Limb (tissue), 2 donors: ENCODE measurements at regions not wholly inside any gene's neighbourhood (a gene's known extent, or its start where the extent isn't known, plus 50 kb on each side); places are given as distances from the start of the nearest gene placed in this dataset.

Source experiments
- DNase-seq, 2 donors: peaks; one replicate each; pipeline ENCODE4 v3.0.0-alpha.2; 2016; ENCODE audit errors: extremely low spot score in 2 of 2

DNA sequence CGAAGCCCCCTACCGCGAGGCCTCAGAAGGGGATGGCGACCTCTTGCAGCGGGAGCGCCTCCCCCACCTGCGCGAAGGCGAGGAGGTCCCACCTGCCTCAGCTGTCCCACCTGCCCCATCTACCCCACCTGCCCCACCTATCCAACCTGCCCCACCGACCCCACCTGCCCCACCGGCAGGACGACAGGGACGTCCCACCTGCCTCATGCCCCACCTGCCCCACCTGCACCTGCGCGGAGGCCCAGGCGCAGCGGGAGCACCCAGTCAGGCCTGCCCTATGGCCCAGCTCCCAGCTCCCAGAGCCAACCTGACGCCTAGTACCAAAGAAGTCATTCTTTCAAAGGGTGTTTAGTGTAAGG lies 489.1 kb upstream of the SMIM21 start:
- peak in 1 of 2 donors; percentile 37 for DNase-seq

DNA sequence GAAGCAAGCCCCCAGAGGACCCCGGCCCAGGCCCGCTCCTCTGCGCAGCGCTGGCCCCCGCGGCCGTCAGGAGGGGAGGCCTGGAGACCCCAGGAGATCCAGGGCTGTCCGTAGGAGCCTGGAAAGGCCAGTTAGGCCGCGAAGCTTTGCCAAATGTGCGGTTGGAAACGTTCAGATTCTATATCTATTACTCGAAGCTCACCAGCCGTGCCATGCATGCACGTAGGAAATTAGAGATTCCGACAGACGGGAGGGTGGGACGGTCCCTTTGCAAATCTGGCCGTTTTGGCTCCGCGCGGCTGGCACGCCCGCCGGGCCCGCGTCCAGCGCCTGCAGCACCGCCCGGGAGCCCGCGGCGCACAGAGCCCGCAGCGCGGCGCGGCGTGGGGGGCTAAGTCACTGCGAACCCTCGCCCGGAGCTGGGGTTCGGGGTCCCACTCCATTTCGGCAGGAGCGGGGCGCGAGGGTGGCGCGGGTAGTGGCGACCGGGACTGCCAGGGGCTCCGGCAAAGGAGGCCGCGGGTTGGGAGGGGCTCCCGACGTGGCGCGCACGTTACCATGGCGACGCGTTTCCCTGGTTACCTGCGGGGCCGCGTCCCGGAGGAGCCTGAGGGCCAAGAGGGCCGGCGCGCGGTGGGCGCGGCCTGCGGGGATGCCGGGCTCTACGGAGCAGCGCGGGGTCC lies 488.6 kb upstream of the SMIM21 start:
- DNase-seq, result peak; percentile 24 to 88

DNA sequence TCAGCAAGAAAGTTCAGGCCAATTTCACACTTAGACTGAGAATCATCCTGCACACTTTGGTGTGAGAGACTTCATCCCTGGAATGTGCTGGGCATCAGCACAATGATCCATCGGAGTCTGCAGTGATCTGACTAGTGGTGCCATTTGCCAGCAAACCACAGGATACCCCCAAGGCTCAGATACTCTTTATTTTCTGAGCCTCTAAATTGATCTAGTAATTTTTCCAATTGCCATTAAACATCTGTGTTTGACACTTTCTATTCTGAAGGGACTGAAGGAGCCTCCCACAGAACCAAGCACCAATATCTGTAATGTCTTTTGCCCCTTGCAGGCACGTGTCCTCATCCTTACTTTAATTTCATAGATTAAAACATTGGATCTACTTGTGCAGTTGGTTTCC lies 485.3 kb upstream of the SMIM21 start:
- no peak for DNase-seq

DNA sequence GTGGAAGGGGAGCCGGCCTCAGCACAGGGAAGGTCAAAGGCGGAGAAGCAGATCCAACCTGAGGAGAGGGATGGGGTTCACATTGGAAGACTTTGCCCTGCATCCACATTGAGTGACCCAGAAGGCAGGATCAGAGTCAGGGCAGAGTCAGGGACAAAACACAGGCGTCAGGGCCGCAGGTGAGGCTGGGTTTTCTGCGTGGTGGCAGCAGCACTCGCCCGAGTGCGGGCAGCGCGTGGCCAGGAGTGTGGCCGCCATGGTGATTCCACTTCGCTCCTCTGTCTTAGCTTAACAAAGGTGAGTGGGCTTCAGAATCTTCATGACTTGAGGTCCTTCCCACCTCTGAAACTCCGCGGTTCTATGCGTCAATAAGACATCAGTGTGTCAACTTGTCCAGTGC lies 476.9 kb upstream of the SMIM21 start:
- DNase-seq, result no peak

DNA sequence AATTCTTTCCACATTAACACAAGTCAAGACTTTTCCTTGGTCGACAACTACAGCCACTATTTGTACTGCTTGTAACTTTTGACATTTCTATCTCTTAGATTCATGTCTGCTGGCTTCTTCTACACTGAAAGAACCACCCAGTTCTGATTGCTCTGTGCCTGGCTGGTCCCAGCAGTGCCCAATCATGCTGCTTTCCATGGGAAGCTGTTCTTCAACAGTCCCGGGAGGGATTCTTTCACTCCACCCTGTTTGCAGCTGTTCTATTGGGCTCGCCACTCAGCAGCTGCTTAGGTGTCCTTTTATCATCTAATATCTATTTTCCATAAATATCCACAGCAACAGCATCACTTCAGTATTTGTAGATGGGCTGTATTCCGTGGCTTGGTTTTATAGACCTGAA lies 471.1 kb upstream of the SMIM21 start:
- DNase-seq, result peak in 1 of 2 donors; percentile 47

DNA sequence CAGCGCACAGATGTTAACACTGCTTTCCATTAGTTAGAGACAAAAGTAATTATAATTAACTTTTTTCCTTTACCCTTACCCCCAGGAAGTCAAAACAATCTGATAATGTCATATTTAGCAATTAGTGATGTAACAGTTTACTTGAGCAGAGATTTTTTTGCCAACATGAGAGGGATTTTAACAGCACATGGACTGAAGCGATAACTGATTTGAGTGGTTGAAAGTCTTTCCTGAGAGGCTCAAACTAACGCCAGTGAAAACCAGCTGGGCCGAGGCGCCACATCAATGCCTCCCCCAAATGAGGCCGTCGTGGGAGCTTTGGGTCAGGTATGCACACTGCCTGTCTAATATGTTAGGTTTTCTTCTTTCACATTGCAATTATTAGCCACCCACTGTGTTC lies 469.9 kb upstream of the SMIM21 start:
- no peak for DNase-seq

DNA sequence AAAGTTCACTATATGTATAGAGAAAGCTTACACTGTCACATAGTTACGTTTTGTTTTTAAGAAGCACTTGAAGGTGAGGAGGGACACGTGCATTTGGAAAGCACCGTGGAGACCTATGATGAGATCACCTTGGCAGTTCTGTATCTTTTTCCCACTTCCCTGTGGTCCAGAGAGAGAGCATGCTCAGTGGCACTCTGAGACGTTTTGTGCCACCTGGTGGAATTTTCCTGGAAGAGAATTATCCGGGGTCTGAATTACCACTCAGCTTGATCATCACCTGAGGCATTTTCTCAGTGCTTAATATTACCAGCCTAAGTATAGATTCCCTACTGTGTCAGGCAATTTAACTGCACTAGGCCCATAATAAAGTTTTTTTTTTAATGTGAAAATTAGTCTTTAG lies 469.4 kb upstream of the SMIM21 start:
- DNase-seq, result no peak

DNA sequence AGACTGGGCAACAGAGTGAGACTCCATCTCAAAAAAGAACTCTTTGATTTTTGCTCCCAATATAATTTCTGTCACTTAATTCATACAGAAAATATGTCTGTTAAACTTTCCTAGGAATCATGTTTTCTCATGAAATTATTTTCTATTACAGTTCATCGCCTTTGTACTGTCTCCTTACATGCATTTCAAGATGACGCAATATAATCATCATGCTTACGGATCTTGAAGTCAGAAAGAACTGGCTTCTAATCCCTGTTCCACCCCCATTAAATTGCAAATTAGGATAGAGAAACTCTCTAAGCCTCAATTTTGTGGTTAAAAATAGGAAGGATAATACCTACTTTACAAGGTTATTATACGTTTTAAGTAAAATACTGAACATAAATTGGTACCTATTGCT lies 467.6 kb upstream of the SMIM21 start:
- no peak for DNase-seq

DNA sequence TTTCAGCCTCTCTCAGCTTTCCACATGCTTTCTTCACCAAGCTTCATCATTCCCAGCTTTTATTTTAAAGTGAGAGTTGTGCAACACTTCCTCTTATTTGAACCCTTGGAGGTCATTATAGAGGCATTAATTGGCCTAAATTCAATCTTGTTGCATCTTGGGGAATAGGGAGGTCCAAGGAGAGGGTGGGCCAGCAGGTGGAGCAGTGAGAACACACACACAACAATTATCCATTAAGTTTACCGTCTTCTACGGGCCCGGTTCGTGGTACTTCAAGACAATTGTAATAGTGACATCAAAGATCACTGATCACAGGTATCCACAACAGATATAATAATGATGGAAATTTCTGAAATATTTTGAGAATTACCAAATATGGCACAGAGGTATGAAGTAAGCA lies 457.2 kb upstream of the SMIM21 start:
- no peak for DNase-seq

DNA sequence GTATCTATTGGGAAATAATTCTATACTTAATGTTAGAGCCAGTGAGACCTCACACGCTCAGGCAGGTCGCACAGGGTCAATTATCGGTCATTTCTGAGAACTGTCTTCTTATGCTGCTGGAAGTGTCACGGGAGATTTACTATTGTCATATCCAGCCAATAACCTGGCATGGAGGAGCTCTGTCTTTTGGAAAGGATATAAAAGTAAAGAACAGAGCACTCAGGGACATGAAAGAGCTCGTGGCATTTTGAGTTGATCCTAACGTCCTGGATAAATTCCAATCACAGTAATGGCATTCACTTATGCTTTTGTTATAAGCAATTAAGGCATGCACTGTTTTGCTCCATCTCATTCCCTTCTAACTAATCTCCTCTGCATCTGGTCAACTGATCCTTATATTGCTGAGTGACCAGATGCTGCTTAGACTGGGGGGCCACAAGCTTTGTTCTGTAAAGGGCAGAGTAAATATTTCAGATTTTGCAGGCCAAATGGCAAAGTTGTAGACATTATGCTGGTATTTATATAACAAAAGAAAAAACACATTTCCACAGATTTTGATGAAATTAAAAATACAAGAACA lies 453.5 kb upstream of the SMIM21 start:
- no peak for DNase-seq

DNA sequence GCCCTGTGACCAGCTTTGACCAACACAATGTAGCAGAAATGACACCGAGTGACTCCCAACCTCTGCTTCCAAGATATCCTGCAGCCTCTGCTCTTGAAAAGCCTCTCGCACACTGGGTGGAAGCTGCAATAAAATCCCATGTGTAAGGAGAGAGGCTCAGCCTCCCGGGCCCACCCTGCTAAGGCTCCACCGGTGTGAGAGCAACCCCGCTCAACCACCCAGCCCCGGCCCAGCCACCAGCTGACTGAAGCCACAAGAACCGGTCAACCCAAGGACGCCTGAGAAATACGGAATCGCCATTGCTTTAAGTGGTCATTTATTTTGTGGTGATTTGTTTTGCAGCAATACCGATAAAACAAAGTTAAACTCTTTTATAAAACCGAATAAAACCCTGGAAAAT lies 452.8 kb upstream of the SMIM21 start:
- DNase-seq, result no peak

DNA sequence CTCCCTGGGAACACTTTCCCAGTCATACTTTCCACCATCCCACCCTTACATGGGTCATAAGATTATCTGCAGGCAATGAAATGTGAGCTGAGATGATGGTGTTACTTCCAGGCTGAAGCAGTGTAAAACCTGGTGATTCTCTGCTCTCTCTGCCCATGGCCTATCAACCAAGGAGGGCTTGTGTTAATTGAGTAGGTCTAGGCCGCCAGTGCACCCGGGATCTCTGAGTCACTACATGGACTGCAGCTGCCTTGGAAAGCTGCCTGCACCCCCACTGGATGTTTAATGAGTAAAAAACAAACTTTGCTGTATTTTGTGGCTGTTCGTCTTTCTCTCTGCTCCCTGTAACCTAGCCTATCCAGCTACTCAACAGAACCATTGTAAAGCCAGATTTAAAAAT lies 451.7 kb upstream of the SMIM21 start:
- no peak for DNase-seq

DNA sequence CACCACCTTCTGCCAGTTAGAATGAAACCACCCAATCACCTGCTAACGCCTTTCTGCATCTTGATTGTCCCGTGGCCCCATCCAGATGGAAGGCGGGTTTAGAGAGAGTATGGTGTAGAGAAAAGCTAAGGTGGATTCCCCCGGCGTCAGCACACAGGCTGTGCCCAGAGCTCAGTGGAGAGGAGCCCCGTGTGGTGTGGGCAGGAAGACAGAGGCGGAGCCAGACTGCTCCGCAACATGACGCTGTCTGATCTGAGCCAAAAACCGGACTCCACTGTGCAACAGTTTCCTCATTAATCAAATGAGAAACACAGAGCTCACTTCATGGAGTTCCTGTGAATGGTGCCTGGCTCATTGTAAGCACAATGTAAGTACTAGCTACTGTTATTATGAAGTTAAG lies 448.1 kb upstream of the SMIM21 start:
- DNase-seq, result no peak

DNA sequence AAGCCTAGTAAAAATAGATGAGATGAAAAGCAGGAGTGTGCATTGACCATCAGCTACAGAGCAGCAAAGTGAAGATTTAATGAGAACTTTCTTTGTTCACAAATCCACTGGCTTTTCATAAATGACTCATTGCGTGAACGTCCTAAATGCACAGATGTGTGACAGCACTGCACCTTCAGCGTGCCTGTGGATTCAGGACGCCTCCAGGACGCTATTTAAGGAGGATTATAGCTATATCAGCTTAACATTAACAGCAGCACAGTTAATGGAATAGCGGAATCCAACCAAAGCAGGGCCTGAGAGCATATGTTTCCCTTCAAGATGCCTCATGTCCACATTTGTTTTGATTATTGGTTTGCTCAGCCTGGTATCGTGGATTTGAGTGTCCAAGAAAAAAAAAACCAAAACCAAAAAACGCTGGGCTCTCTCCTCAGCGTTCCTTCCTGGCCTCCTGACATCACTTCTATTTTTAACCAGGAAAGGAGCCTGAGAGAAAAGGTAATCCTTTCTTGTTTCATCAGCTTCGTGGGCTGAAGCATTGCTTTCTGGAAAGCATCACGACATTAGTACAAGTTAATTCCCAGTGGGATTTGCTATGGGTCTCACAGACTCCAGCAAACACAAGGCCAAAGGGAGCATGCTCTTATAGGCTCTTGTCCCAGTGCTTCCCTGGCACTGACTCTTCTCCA lies 447.0 kb upstream of the SMIM21 start:
- DNase-seq, result no peak

DNA sequence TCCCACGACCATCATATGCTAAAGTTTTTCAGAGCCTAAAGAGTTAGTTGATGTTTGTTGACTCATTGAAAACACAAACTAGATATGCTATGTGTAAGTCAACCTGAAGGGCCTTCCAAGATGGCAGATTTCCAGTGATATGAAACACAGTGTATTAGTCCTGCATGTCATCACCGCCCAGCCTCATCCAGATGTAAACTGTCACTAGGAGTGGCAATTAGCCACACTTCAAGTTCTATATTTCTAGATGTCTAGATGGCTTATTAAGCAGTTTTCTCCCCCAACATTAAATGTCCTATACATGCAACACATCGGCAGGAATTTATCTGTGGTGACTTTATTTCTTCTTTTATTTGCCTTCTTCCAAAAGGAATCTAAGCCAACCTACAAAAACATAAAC lies 444.1 kb upstream of the SMIM21 start:
- no peak for DNase-seq

DNA sequence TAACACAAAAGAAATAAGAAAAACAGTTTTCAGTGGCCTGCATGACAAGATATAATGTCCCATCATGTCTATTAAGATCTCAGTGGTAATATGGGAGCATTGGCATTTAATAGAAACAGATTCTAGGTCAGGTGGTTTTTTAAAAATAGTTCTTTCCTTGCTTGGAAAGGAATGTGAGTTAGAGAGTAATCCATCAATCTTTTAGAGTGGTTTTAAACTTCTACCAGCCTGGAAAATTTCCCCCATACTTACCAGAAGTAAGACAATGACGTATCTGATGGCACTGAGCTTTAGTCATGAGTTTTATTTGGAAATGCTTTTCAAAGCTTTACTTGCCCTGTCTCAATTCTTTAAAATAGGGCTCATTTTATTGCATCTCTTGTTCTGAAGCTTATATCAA lies 441.7 kb upstream of the SMIM21 start:
- peak in 1 of 2 donors; percentile 49 for DNase-seq

DNA sequence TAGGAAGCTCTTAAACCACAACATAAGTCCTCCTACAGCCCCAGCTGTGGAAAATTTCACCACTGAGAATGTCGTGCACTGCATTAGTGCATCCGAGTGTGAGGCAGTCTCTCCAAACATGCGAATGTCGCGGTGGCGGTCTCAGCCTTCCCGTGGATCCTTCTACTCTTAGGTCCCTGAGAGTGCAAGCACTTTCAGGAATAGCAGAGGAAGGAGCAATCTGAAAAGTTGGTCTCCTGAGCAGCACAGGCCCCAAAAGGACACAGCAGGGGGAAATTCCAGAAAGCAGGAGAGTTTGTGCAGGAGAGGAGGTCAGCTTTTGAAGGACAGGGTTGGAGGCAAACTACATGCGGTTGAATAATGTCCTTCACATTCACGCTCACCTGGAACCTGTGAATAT lies 440.5 kb upstream of the SMIM21 start:
- DNase-seq, result no peak

DNA sequence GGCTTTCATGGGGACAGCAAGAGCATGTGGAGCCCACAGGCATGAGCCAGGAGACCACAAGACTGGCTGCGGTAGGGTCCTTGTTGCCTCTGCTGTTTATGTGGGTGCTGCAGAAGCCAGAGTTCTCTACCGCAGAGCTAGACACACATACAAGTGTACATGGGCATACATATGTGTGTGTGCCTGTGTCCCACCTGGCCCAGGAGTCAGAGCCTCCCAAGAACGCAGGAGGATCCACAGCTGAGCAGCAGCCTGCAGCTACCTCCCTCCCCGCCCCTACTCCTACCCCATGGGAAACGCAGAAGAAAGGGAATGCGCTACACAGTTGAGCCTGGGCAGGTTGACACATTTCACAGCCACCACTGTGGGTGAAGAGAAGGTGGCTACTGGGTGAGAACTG lies 438.1 kb upstream of the SMIM21 start:
- no peak for DNase-seq

DNA sequence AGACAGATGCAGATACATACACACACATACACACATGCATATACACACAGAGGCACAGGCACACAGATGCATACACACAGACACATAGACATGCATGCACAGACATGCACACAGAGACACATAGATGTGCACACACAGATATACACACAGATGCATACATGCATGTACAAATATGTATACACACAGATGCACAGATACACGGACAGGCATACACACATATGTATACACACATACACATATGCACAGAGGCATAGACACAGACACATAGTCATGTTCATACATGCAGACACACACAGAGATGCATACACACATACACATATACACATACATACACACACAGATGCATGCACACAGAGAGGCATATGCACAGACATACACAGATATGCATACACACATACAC lies 437.3 kb upstream of the SMIM21 start:
- DNase-seq, result no peak

DNA sequence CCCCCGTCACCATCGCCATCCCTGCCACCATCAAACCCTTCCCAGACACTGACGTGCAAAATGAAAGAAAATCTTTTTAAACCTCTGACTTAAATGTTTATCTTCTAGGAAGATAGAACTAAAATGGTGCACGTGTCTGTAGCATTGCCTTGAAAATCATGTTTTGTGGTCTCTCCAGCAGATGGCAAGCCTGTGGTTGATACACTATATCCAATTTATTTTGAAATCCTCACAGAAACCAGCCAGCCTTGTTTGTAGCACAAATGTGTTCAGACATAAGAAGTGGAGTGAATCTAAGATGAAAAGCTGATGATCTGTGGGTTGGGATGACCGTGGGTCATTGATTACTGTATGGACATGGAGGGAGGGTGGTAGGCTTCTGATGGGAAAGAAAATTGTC lies 436.2 kb upstream of the SMIM21 start:
- DNase-seq, result no peak

DNA sequence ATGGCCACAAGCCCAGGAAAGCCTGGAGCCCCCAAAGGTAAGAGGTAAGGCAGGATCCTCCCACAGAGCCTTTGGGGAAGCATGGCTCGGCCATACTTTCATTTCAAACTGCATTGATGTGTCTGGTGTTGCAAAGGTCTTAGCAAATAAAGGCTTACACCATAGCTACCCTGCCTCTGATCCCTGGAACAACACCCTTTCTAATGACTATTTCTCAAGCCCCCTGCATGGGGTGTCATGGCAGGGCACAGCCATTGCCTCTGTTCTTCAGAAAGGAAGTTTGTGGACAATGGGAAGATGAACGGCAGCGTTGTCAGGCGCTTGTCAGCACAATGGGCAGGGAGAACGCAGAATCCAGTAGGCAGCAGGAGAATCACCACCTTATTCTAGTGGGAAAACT lies 435.0 kb upstream of the SMIM21 start:
- no peak for DNase-seq

DNA sequence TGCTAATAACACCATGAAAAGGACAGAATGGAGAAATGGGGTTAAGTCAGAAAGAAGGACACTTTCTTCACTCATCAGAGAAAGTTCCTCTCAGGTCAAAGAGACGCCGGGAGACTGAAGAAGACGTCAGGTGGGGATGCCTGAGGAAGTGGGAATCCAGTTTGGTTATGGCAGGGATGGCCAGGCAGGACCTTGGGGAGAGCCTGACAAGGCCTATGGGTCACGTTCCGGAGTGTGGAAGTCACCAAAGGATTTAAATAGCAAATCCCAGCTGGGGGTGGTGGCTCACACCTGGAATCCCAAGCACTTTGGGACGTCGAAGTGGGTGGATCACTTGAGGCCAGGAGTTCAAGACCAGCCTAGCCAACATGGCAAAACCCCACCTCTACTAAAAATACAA lies 432.7 kb upstream of the SMIM21 start:
- no peak for DNase-seq

DNA sequence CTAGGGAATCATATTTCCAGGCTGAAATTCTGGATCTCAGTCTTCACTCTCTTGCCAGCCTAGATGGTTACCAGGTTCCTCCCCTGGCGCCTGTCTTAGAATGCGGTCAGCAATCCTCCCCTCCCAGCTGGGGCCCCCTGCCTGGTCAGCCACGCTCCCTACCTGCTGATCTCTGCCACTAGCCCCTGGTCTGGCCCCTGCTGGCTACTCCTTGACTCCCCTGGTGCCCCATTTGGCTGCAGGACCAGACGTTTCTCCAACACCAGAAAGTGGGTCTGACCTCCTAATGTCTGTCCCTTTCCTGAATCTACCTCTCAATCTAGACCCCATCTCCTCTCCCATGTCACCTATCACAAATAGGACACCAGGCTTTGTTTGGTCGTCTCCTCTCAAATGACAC lies 432.0 kb upstream of the SMIM21 start:
- no peak for DNase-seq
